WTC11 (cell line): ENCODE measurements at regions not wholly inside any gene's neighbourhood (a gene's known extent, or its start where the extent isn't known, plus 50 kb on each side); places are given as distances from the start of the nearest gene placed in this dataset.

Experiments
- ATAC-seq: fragments of 200-7000 bp; cut with Tn5 transposase; 2 replicates; pipeline ENCODE4 v1.10.0; 2021; ENCODE audit warnings: mild to moderate bottlenecking, moderate library complexity
- CTCF ChIA-PET: fragments of 300-600 bp; sonication (Branson Sonifier 250); formaldehyde crosslinking; loops from one replicate; lab custom pipeline; 2021; ENCODE audit warnings: antibody characterized with exemption; lab: Charles Lee
- POLR2A ChIA-PET: fragments of 350-600 bp; sonication (Branson Sonifier 250); formaldehyde crosslinking; loops from one replicate; lab custom pipeline; 2021; ENCODE audit warnings: antibody characterized with exemption; lab: Charles Lee
- DNase-seq: peaks from one replicate; pipeline ENCODE4 v3.0.0; 2021; ENCODE audit warnings: low spot score
- H3K27ac Mint-ChIP-seq: 2 replicates; pipeline ENCODE4 v1.8.0; 2021; ENCODE audit warnings: mixed read lengths
- H3K27me3 Mint-ChIP-seq: 2 replicates; pipeline ENCODE4 v1.8.0; 2021; ENCODE audit warnings: low read depth, mild to moderate bottlenecking, moderate library complexity, mixed read lengths
- H3K36me3 Mint-ChIP-seq: 2 replicates; pipeline ENCODE4 v1.8.0; 2021; ENCODE audit warnings: mixed read lengths
- H3K4me1 Mint-ChIP-seq: 2 replicates; pipeline ENCODE4 v1.8.0; 2022; ENCODE audit warnings: mixed read lengths
- H3K4me3 Mint-ChIP-seq: 2 replicates; pipeline ENCODE4 v1.8.0; 2021; ENCODE audit warnings: mild to moderate bottlenecking, moderate library complexity, mixed read lengths
- H3K9me3 Mint-ChIP-seq: 2 replicates; pipeline ENCODE4 v1.8.0; 2021; ENCODE audit warnings: mixed read lengths
- AR ChIP-seq: fragments of 250-450 bp; sonication (Bioruptor Pico); IDR thresholded peaks from 2 replicates; pipeline ENCODE4 v1.9.0; 2021; ENCODE audit warnings: mild to moderate bottlenecking
- ATF3 ChIP-seq: sonication (generic); formaldehyde crosslinking; conservative IDR thresholded peaks from 2 replicates; pipeline ENCODE4 v1.8.1; 2022; ENCODE audit warnings: mild to moderate bottlenecking, missing genetic modification reagents
- FOXP4 ChIP-seq: sonication (generic); formaldehyde crosslinking; IDR thresholded peaks from 2 replicates; pipeline ENCODE4 v1.8.0; 2022; ENCODE audit warnings: mild to moderate bottlenecking, missing genetic modification reagents
- HMGA2 ChIP-seq: fragments of 250-450 bp; sonication (Bioruptor Pico); IDR thresholded peaks from 2 replicates; pipeline ENCODE4 v1.4.0; 2021; ENCODE audit warnings: mild to moderate bottlenecking, moderate library complexity
- JUN ChIP-seq: sonication (generic); formaldehyde crosslinking; IDR thresholded peaks from 2 replicates; pipeline ENCODE4 v1.8.0; 2023; ENCODE audit warnings: mild to moderate bottlenecking, missing genetic modification reagents
- NR1H2 ChIP-seq: sonication (generic); formaldehyde crosslinking; IDR thresholded peaks from 2 replicates; pipeline ENCODE4 v1.9.0; 2021; ENCODE audit warnings: mild to moderate bottlenecking, moderate library complexity, missing genetic modification reagents
- PRDM15 ChIP-seq: sonication (generic); formaldehyde crosslinking; IDR thresholded peaks from 2 replicates; pipeline ENCODE4 v1.8.0; 2022; ENCODE audit warnings: missing genetic modification reagents
- ZNF425 ChIP-seq: fragments of 250-450 bp; sonication (Bioruptor Pico); conservative IDR thresholded peaks from 2 replicates; pipeline ENCODE4 v1.9.0; 2021; ENCODE audit warnings: mild to moderate bottlenecking
- ZNF532 ChIP-seq: fragments of 250-450 bp; sonication (Bioruptor Pico); IDR thresholded peaks from 2 replicates; pipeline ENCODE4 v1.9.0; 2021; ENCODE audit warnings: mild to moderate bottlenecking, borderline replicate concordance

GRCh38 chr9:135245482-135246247 lies 158.2 kb downstream of the OLFM1 start:
- no peak overlapping the region for H3K4me3 Mint-ChIP-seq
- ATAC-seq (no peak), DNase-seq (no peak)
- no peaks in the 10 kb centered on the region for H3K9me3 Mint-ChIP-seq
- CTCF ChIA-PET: no interaction called here
- H3K27ac Mint-ChIP-seq: no peak overlapping the region
- H3K4me1 Mint-ChIP-seq: peaks cover 9% of the 10 kb centered on the region; the same call in 1 of the 2 replicates
- POLR2A ChIA-PET: no interaction called here
- H3K36me3 Mint-ChIP-seq: no peaks in the 10 kb centered on the region
- no peaks in the 10 kb centered on the region; the same call in 1 of the 2 replicates for H3K27me3 Mint-ChIP-seq
- TF ChIP-seq AR (CRISPR knock-in tag): no peak
- no peak for TF ChIP-seq FOXP4 (CRISPR knock-in tag)
- no peak for TF ChIP-seq PRDM15 (CRISPR knock-in tag)
- no peak for TF ChIP-seq ZNF532
- TF ChIP-seq NR1H2 (CRISPR knock-in tag): no peak
- TF ChIP-seq JUN (CRISPR knock-in tag): no peak
- TF ChIP-seq ZNF425 (CRISPR knock-in tag): no peak
- no peak for TF ChIP-seq ATF3 (CRISPR knock-in tag)
- TF ChIP-seq HMGA2 (CRISPR knock-in tag): no peak
